Astrocyte (in vitro differentiated cells and primary cell): ENCODE measurements at regions not wholly inside any gene's neighbourhood (a gene's known extent, or its start where the extent isn't known, plus 50 kb on each side); places are given as distances from the start of the nearest gene placed in this dataset.

Source experiments
- DNase-seq: peaks from one replicate; pipeline ENCODE4 v3.0.0-alpha.2; 2010; ENCODE audit warnings: low read depth
- FAIRE-seq: peaks from 2 replicates; lab custom pipeline; 2011; peaks lifted over from hg19 to GRCh38; lab: Jason Lieb, UNC
- H2AFZ ChIP-seq: 2 replicates; pipeline ENCODE4 v1.6.0; 2012; ENCODE audit warnings: low read depth, low read length, inconsistent platforms
- H3K27ac ChIP-seq: 2 replicates; pipeline ENCODE4 v1.5.1; 2011; ENCODE audit warnings: low read depth, low read length, inconsistent platforms
- H3K27me3 ChIP-seq: 2 replicates; pipeline ENCODE4 v1.6.0; 2011; ENCODE audit warnings: low read length, inconsistent platforms; ENCODE audit not compliant: insufficient read depth
- H3K36me3 ChIP-seq: 2 replicates; pipeline ENCODE4 v1.5.1; 2011; ENCODE audit warnings: low read length, inconsistent platforms; ENCODE audit not compliant: insufficient read depth
- H3K4me1 ChIP-seq: 2 replicates; pipeline ENCODE4 v1.5.1; 2011; ENCODE audit warnings: low read length, inconsistent platforms; ENCODE audit not compliant: insufficient read depth
- H3K4me2 ChIP-seq: 2 replicates; pipeline ENCODE4 v1.6.0; 2012; ENCODE audit warnings: low read length, inconsistent platforms
- H3K4me3 ChIP-seq: 2 replicates; pipeline ENCODE4 v1.5.1; 2011; ENCODE audit warnings: low read depth, mild to moderate bottlenecking, low read length, inconsistent platforms; ENCODE audit not compliant: insufficient read depth
- H3K79me2 ChIP-seq: 2 replicates; pipeline ENCODE4 v1.6.0; 2012; ENCODE audit warnings: mild to moderate bottlenecking, low read length, inconsistent platforms; ENCODE audit not compliant: insufficient read depth
- H3K9ac ChIP-seq: 2 replicates; pipeline ENCODE4 v1.6.0; 2012; ENCODE audit warnings: mild to moderate bottlenecking, low read length, inconsistent platforms
- H3K9me3 ChIP-seq: 2 replicates; pipeline ENCODE4 v1.5.1; 2012; ENCODE audit warnings: low read depth, mild to moderate bottlenecking, low read length, inconsistent platforms; ENCODE audit not compliant: insufficient read depth
- H4K20me1 ChIP-seq: 2 replicates; pipeline ENCODE4 v1.6.0; 2012; ENCODE audit warnings: low read length, inconsistent platforms; ENCODE audit not compliant: insufficient read depth
- H3K27ac Mint-ChIP-seq: one replicate; pipeline ENCODE4 v1.8.0; 2021; ENCODE audit warnings: mild to moderate bottlenecking, mixed read lengths; ENCODE audit not compliant: unreplicated experiment
- H3K27me3 Mint-ChIP-seq: one replicate; pipeline ENCODE4 v1.8.0; 2021; ENCODE audit warnings: low read depth, mixed read lengths; ENCODE audit not compliant: unreplicated experiment
- H3K36me3 Mint-ChIP-seq: one replicate; pipeline ENCODE4 v1.8.0; 2021; ENCODE audit warnings: low read depth, mixed read lengths; ENCODE audit not compliant: unreplicated experiment
- H3K4me1 Mint-ChIP-seq: one replicate; pipeline ENCODE4 v1.8.0; 2021; ENCODE audit warnings: low read depth, mixed read lengths; ENCODE audit not compliant: unreplicated experiment
- H3K4me3 Mint-ChIP-seq: one replicate; pipeline ENCODE4 v1.8.0; 2021; ENCODE audit warnings: mild to moderate bottlenecking, moderate library complexity, mixed read lengths; ENCODE audit not compliant: unreplicated experiment
- H3K9me3 Mint-ChIP-seq: one replicate; pipeline ENCODE4 v1.8.0; 2021; ENCODE audit warnings: mild to moderate bottlenecking, mixed read lengths; ENCODE audit not compliant: unreplicated experiment
- CTCF ChIP-seq: IDR thresholded peaks from 2 replicates; pipeline ENCODE4 v1.5.1; 2011; ENCODE audit warnings: low read depth, mild to moderate bottlenecking, inconsistent platforms, low read length, moderate library complexity; ENCODE audit not compliant: insufficient read depth
- EZH2 ChIP-seq: IDR thresholded peaks from 2 replicates; pipeline ENCODE4 v1.6.1; 2012; ENCODE audit warnings: mild to moderate bottlenecking, low read length, inconsistent platforms; ENCODE audit not compliant: insufficient read depth

- Mint-ChIP-seq H3K4me1 (peaks cover 3% of the 10 kb centered on the region), H3K27ac (no peak overlapping the region), H3K9me3 (peaks cover 1% of the 10 kb centered on the region), H3K4me3 (no peak overlapping the region), H3K36me3 (no peaks in the 10 kb centered on the region), H3K27me3 (no peaks in the 10 kb centered on the region)
- no peak for TF ChIP-seq CTCF
- no peak for TF ChIP-seq EZH2
- H3K4me1 ChIP-seq = no peaks in the 10 kb centered on the region
- H3K4me2 ChIP-seq = no peak overlapping the region
- no peaks in the 10 kb centered on the region for H3K79me2 ChIP-seq
- H3K27me3 ChIP-seq = no peaks in the 10 kb centered on the region
- no peaks in the 10 kb centered on the region for H3K9me3 ChIP-seq
- DNase-seq = no peak
- H3K4me3 ChIP-seq = no peak overlapping the region
- no peaks in the 10 kb centered on the region for H3K36me3 ChIP-seq
- no peak overlapping the region for H3K9ac ChIP-seq
- FAIRE-seq = no peak
- H2AFZ ChIP-seq = no peak overlapping the region
- H4K20me1 ChIP-seq = no peaks in the 10 kb centered on the region
- no peak overlapping the region for H3K27ac ChIP-seq
These were observed 737.9 kb downstream of the RAB28 start for GRCh38 chr4:12746221-12746620.

GRCh38 chr4:12734586-12734985 lies 749.6 kb downstream of the RAB28 start:
- peaks cover 10% of the 10 kb centered on the region for H3K27me3 Mint-ChIP-seq
- H3K4me1 ChIP-seq = no peaks in the 10 kb centered on the region
- H2AFZ ChIP-seq = no peak overlapping the region
- FAIRE-seq = no peak
- H3K79me2 ChIP-seq = no peaks in the 10 kb centered on the region
- no peak overlapping the region for H3K4me2 ChIP-seq
- no peaks in the 10 kb centered on the region for H3K36me3 Mint-ChIP-seq
- H3K9ac ChIP-seq = no peak overlapping the region
- H3K4me3 ChIP-seq = no peak overlapping the region
- no peak for DNase-seq
- H3K4me1 Mint-ChIP-seq = no peaks in the 10 kb centered on the region
- no peak for TF ChIP-seq CTCF
- no peak for TF ChIP-seq EZH2
- H3K36me3 ChIP-seq = no peaks in the 10 kb centered on the region
- H3K9me3 ChIP-seq = no peaks in the 10 kb centered on the region
- H3K9me3 Mint-ChIP-seq = no peaks in the 10 kb centered on the region
- no peak overlapping the region for H3K4me3 Mint-ChIP-seq
- H3K27me3 ChIP-seq = no peaks in the 10 kb centered on the region
- H3K27ac ChIP-seq = no peak overlapping the region
- H3K27ac Mint-ChIP-seq = no peak overlapping the region
- no peaks in the 10 kb centered on the region for H4K20me1 ChIP-seq

- Histone ChIP-seq H3K4me2 (no peak overlapping the region), H3K4me3 (no peak overlapping the region), H3K9ac (no peak overlapping the region), H4K20me1 (no peaks in the 10 kb centered on the region), H3K36me3 (no peaks in the 10 kb centered on the region), H3K9me3 (no peaks in the 10 kb centered on the region), H2AFZ (no peak overlapping the region), H3K27ac (no peak overlapping the region), H3K4me1 (no peaks in the 10 kb centered on the region), H3K27me3 (peaks cover 2% of the 10 kb centered on the region), H3K79me2 (no peaks in the 10 kb centered on the region)
- H3K27ac Mint-ChIP-seq = no peak overlapping the region
- no peak overlapping the region for H3K4me3 Mint-ChIP-seq
- H3K4me1 Mint-ChIP-seq = no peaks in the 10 kb centered on the region
- peaks cover 10% of the 10 kb centered on the region for H3K27me3 Mint-ChIP-seq
- TF ChIP-seq EZH2 (no peak), CTCF (peak; percentile 24)
- H3K36me3 Mint-ChIP-seq = no peaks in the 10 kb centered on the region
- DNase-seq (peak; percentile 1), FAIRE-seq (no peak)
- H3K9me3 Mint-ChIP-seq = no peaks in the 10 kb centered on the region
These were observed 754.8 kb downstream of the RAB28 start for GRCh38 chr4:12729384-12729783.
